GM10266 (cell line): ENCODE measurements at regions not wholly inside any gene's neighbourhood (a gene's known extent, or its start where the extent isn't known, plus 50 kb on each side); places are given as distances from the start of the nearest gene placed in this dataset.
"Not testable (repeated sequence)": the region's sequence is repeated elsewhere in the genome, so short reads cannot be mapped to it uniquely, and the experiment has no call there.

Experiments used
- DNase-seq: peaks from one replicate; pipeline ENCODE4 v3.0.0; 2012; ENCODE audit errors: extremely low spot score
- CTCF ChIP-seq: IDR thresholded peaks from 2 replicates; pipeline ENCODE4 v1.5.1; 2012; ENCODE audit warnings: mild to moderate bottlenecking, low read depth; ENCODE audit not compliant: control insufficient read depth, insufficient read depth; ENCODE audit errors: missing control alignments

GRCh38 chr4:10226756-10227155 lies 110.2 kb upstream of the WDR1 start:
- DNase-seq = no peak
- TF ChIP-seq CTCF = no peak

- TF ChIP-seq CTCF = no peak
- no peak for DNase-seq
Measured at GRCh38 chr4:10225096-10225495, 108.5 kb upstream of the WDR1 start.

- no peak for DNase-seq
- no peak for TF ChIP-seq CTCF
Measured at GRCh38 chr4:10223782-10224181, 107.2 kb upstream of the WDR1 start.

- DNase-seq = not testable (repeated sequence)
Measured at GRCh38 chr4:10213481-10213880, 96.9 kb upstream of the WDR1 start.

- TF ChIP-seq CTCF = no peak
- no peak for DNase-seq
Measured at GRCh38 chr4:10212901-10213300, 96.3 kb upstream of the WDR1 start.

GRCh38 chr4:10212400-10212799 lies 95.8 kb upstream of the WDR1 start:
- no peak for TF ChIP-seq CTCF
- DNase-seq = no peak

GRCh38 chr4:10207116-10207515 lies 90.5 kb upstream of the WDR1 start:
- no peak for DNase-seq
- no peak for TF ChIP-seq CTCF

- TF ChIP-seq CTCF = no peak
Measured at GRCh38 chr4:10205223-10205622, 88.6 kb upstream of the WDR1 start.

More at GRCh38 chr4:10205223-10205622, 88.6 kb upstream of the WDR1 start:
- no peak for DNase-seq
